ENCODE measurements at regions not wholly inside any gene's neighbourhood (a gene's known extent, or its start where the extent isn't known, plus 50 kb on each side); places are given as distances from the start of the nearest gene placed in this dataset.

- TF ChIP-seq FOXP2 (optimal IDR thresholded peaks at IDR 0.05; ENCODE audit: borderline replicate concordance, extremely low read depth, extremely low read length, insufficient read depth) (no peak), REST (IDR thresholded peaks at IDR 0.05; ENCODE audit: insufficient read depth in 1 of 2, low read depth in 2 of 2, low read length in 2 of 2) (no peak), TAF1 (IDR thresholded peaks at IDR 0.05; ENCODE audit: borderline replicate concordance, insufficient read depth, low read length) (no peak), POLR2AphosphoS5 (IDR thresholded peaks at IDR 0.05; ENCODE audit: low read depth, low read length) (no peak), SIN3A (IDR thresholded peaks at IDR 0.05; ENCODE audit: borderline replicate concordance, insufficient read depth, low read length) (no peak)
These were observed 219.7 kb upstream of the SFSWAP start for GRCh38 chr12:131491155-131491554.

GRCh38 chr12:131491916-131492490, 218.9 kb upstream of the SFSWAP start:
- no peak for TF ChIP-seq POLR2AphosphoS5 (IDR thresholded peaks at IDR 0.05; ENCODE audit: low read depth, low read length)
- no peak for TF ChIP-seq REST (IDR thresholded peaks at IDR 0.05; ENCODE audit: insufficient read depth in 1 of 2, low read depth in 2 of 2, low read length in 2 of 2)
- no peak for TF ChIP-seq FOXP2 (optimal IDR thresholded peaks at IDR 0.05; ENCODE audit: borderline replicate concordance, extremely low read depth, extremely low read length, insufficient read depth)
- TF ChIP-seq TAF1 (IDR thresholded peaks at IDR 0.05; ENCODE audit: borderline replicate concordance, insufficient read depth, low read length), result no peak
- no peak for TF ChIP-seq SIN3A (IDR thresholded peaks at IDR 0.05; ENCODE audit: borderline replicate concordance, insufficient read depth, low read length)

GRCh38 chr12:131493068-131493826, 217.6 kb upstream of the SFSWAP start:
- TF ChIP-seq SIN3A (IDR thresholded peaks at IDR 0.05; ENCODE audit: borderline replicate concordance, insufficient read depth, low read length) (no peak), POLR2AphosphoS5 (IDR thresholded peaks at IDR 0.05; ENCODE audit: low read depth, low read length) (no peak), TAF1 (IDR thresholded peaks at IDR 0.05; ENCODE audit: borderline replicate concordance, insufficient read depth, low read length) (no peak)

GRCh38 chr12:131494216-131494615, 216.7 kb upstream of the SFSWAP start:
- no peak for TF ChIP-seq TAF1 (IDR thresholded peaks at IDR 0.05; ENCODE audit: borderline replicate concordance, insufficient read depth, low read length)
- no peak for TF ChIP-seq POLR2AphosphoS5 (IDR thresholded peaks at IDR 0.05; ENCODE audit: low read depth, low read length)

- no peak for TF ChIP-seq POLR2AphosphoS5 (IDR thresholded peaks at IDR 0.05; ENCODE audit: low read depth, low read length)
- no peak for TF ChIP-seq REST (IDR thresholded peaks at IDR 0.05; ENCODE audit: insufficient read depth in 1 of 2, low read depth in 2 of 2, low read length in 2 of 2)
- no peak for TF ChIP-seq FOXP2 (optimal IDR thresholded peaks at IDR 0.05; ENCODE audit: borderline replicate concordance, extremely low read depth, extremely low read length, insufficient read depth)
- no peak for TF ChIP-seq TAF1 (IDR thresholded peaks at IDR 0.05; ENCODE audit: borderline replicate concordance, insufficient read depth, low read length)
- TF ChIP-seq SIN3A (IDR thresholded peaks at IDR 0.05; ENCODE audit: borderline replicate concordance, insufficient read depth, low read length), result no peak
These were observed 216.0 kb upstream of the SFSWAP start for GRCh38 chr12:131494741-131495524.

Measured in PFSK-1 (cell line).